ENCODE measurements at regions not wholly inside any gene's neighbourhood (a gene's known extent, or its start where the extent isn't known, plus 50 kb on each side); places are given as distances from the start of the nearest gene placed in this dataset.

GRCh38 chr2:172226244-172227061 lies 123.8 kb upstream of the DLX2 start:
- TF ChIP-seq CTCF (IDR thresholded peaks at IDR 0.05; ENCODE audit: low read depth, low read length, poor library complexity, severe bottlenecking), result no peak
- TF ChIP-seq EZH2phosphoT487 (IDR thresholded peaks at IDR 0.05; ENCODE audit: borderline replicate concordance, low read length), result no peak
